ENCODE measurements at regions not wholly inside any gene's neighbourhood (a gene's known extent, or its start where the extent isn't known, plus 50 kb on each side); places are given as distances from the start of the nearest gene placed in this dataset.

GRCh38 chr5:174293006-174293405 lies 247.5 kb downstream of the NSG2 start:
- DNase-seq: no peak

DNA sequence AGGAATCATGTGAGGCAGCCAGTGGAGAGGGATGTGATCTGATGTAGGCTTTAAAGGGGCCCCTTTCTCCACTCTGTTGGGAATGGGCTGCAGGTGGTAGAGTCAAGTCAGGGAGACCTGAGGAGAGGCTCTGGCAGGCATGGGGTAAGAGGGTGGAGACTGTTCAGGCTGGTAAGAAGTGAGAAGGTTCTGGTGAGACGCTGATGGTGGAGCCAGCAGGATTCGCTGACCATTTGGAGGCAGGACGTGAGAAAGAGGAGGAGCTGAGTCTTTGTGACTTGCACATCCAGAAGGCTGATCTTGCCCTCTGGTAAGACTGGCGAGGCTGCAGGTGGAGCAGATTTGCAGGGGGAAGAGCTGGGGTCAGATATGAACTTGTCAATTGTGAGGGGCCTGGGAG lies 248.0 kb downstream of the NSG2 start:
- no peak for DNase-seq

GRCh38 chr5:174294891-174295620 lies 249.6 kb downstream of the NSG2 start:
- DNase-seq: no peak

GRCh38 chr5:174295702-174296436 lies 250.4 kb downstream of the NSG2 start:
- no peak for DNase-seq

GRCh38 chr5:174300118-174300940 lies 254.8 kb downstream of the NSG2 start:
- no peak for DNase-seq

- no peak for DNase-seq
These were observed 255.6 kb downstream of the NSG2 start for GRCh38 chr5:174300941-174301761.

DNA sequence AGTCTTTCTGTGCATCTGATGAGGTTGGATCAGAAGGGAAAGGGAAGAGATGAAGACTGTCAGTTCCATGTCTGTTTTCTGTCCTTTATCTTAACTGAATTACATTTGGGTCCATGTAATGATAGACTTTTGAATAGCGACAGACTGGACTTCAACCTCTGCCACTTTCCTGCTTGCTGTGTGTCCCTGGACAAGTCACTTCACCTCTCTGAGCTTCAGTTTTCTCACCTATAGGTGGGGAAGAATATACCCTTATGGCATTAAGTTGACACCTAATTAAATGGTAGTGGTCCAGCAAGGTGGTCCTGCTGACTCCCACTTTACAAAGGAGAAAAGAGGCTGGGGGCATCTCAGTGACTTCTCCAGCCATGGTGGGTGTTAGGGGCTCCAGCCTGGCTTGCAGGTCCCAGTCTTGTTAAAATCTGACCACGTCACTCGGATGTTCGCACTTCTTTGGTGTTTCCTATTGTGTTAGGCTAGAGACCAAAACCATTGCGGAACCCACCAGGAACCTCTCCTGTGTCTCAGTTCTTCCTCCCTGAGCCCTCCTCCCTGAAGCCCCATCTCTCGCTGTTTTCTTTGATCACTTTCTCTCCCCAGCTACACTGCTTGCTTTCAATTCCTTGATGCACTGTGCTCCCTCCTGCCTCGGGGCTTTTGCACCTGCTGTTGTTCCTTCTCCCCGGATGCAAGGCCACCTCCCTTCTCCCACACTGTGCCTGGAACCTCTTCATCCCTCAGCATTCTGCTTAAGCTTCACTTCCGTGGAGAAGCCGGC lies 256.5 kb downstream of the NSG2 start:
- DNase-seq: no peak

GRCh38 chr5:174303035-174303434 lies 257.5 kb downstream of the NSG2 start:
- no peak for DNase-seq

DNA sequence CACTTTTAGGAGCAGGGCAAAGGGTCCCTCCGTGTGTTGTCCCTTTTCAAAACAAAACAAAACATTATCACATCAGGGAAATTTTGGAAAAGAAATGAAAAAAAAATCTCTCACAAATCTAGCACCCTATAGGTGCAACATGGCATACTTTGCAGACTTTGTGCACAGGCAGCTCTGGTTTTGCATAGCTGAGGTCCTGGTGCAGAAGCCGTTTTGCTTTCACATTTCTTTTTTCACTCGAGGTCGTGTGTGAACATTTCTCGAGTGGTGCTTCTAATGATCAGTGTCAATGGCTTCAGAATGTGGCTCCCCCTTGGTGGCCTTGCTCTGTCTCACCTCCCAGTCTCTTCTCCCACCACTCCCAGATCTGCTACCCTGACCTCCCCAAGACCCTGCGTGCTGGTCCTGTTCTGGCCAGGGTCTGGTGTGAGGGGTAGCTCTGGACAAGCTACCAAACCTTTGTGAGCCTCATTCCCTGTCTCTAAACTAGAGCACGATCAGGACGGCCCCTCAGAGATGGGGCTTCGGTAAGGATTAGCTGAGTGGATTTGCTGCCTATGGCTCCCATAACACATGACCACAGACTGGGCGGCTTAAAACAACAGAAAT lies 258.0 kb downstream of the NSG2 start:
- DNase-seq: no peak

DNA sequence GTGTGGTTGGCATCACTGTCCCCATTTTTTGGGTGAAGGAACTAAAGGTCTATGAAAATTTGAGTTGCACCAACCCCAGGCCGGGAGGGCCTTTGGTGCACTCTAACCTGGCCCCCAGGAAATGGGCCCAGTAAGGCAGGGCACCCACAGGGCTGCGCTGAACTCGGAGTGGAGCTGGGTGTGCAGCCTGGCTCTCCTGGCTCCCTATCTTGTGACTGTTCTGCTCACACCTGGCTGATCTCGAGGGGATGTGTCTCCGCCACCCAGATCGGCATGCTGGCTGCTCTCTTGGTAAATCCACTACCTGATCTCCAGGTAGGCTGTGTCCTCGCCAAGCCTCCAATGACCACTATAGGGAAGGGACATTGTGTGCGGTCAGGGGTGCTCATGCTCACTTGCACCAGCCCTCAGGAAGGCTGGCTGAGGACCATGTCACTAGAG lies 259.8 kb downstream of the NSG2 start:
- DNase-seq: no peak

DNA sequence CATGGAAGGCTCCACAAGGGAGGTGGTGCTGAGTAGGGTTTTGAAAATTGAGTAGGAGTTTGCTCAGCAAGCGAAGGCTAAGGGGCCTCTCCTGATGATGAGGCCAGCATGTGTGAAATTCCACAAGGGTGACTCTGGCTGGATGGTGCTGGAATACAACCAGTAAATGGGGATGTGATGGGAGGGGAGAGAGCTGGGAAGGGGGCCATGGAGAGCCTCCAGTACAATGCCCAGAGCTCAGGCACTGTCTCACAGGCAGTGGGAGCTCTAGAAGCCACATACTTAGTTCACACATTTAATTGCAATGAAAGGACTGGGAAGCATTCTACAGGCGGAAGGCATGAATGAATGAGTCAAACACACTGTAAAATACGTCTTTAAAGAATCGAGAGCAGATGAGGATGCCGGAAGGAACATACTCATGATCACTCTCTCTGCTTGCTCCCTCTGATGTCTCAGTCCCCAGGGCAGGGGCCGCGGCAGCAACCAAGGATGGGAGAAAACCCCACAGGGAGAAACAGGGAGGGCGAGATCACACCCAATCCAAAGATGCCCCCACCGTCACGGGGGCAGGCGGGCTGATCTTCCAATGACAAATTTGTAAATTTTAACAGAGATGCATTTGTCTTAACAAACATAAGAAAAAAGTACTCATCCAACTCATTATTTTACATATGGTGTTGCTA lies 261.0 kb downstream of the NSG2 start:
- DNase-seq: no peak

GRCh38 chr5:174307031-174307408 lies 261.5 kb downstream of the NSG2 start:
- no peak for DNase-seq

- no peak for DNase-seq
These were observed 262.3 kb downstream of the NSG2 start for GRCh38 chr5:174307656-174308271.

- no peak for DNase-seq
These were observed 263.8 kb downstream of the NSG2 start for GRCh38 chr5:174309131-174309795.

- no peak for DNase-seq
These were observed 264.7 kb downstream of the NSG2 start for GRCh38 chr5:174310243-174310642.

GRCh38 chr5:174310706-174311105 lies 265.2 kb downstream of the NSG2 start:
- DNase-seq: no peak

DNA sequence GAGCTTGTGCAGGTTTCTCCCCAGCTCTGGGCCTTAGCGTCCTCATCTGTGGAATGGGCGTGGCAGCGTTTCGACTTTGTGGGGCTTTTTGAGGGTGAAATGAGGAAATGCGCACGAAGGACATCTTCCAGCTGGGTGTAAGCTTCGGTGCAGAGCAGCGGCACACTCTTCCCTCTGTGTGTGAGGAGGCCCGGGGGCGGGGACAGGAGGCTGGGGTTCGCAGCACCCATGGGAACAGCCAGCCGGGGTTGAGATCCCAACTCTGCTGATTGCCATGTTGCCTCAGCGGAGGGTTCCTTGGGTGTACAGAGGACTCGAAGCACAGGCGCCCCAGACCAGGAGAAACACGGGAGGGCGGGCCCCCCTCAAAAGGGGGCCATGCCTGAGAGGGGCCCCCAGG lies 265.6 kb downstream of the NSG2 start:
- DNase-seq: no peak

DNA sequence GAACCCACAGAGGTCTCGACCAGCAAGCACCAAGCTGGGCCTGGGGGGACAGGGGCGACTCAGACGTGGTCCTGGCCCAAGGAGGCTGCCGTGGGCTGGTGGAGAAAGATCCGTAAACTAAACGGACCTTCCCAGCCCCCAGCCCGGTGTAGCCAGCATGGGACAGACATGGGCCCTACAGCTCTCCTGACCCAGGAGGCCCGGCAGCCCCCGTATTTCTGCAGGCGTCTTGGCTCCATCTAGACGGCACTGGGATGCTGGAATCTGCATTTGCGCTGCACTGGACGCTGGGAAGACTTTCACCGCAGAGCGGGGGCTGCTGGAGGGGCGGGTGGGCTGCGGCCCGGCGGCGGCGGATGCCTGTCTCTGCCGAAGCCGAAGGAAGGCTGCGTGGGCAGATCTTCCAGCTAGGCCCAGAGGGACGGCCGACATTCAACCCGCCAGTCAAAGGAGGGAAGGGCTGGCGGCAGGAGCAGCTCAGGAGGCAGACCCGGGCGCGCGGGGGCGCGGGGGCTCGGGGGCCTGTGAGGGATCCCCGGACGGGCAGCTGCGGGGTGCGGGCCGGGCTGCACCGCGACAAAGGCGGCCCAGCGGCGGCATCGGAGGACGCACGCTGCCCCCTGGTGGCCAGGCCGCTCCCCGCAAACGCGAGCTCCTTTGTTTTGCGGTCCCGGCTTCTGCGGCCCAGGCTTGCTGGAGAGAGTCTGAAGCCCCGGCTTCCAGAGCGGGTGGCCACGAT lies 266.2 kb downstream of the NSG2 start:
- DNase-seq: peak; percentile 61

- no peak for DNase-seq
These were observed 266.7 kb downstream of the NSG2 start for GRCh38 chr5:174312270-174312617.
